ENCODE measurements at regions not wholly inside any gene's neighbourhood (a gene's known extent, or its start where the extent isn't known, plus 50 kb on each side); places are given as distances from the start of the nearest gene placed in this dataset.
"Not testable (repeated sequence)": the region's sequence is repeated elsewhere in the genome, so short reads cannot be mapped to it uniquely, and the experiment has no call there.

GRCh38 chr14:89674240-89674639 lies 257.2 kb upstream of the FOXN3 start:
- Histone ChIP-seq H3K9ac (ENCODE audit: low read length) (no peak overlapping the region), H3K27me3 (ENCODE audit: control insufficient read depth, insufficient read depth, low read length) (no peaks in the 10 kb centered on the region), H3K4me3 (ENCODE audit: low read depth, low read length) (no peak overlapping the region), H3K27ac (ENCODE audit: low read depth, low read length) (no peak overlapping the region), H3K36me3 (ENCODE audit: control insufficient read depth, insufficient read depth, low read length) (no peaks in the 10 kb centered on the region), H3K4me1 (ENCODE audit: control insufficient read depth, insufficient read depth, low read length) (no peaks in the 10 kb centered on the region), H3K9me3 (ENCODE audit: control insufficient read depth, insufficient read depth, low read depth, low read length) (no peaks in the 10 kb centered on the region)

GRCh38 chr14:89673512-89674225 lies 256.6 kb upstream of the FOXN3 start:
- H3K36me3 ChIP-seq (ENCODE audit: control insufficient read depth, insufficient read depth, low read length) = no peaks in the 10 kb centered on the region
- no peak overlapping the region for H3K4me3 ChIP-seq (ENCODE audit: low read depth, low read length)
- H3K4me1 ChIP-seq (ENCODE audit: control insufficient read depth, insufficient read depth, low read length) = no peaks in the 10 kb centered on the region
- H3K9me3 ChIP-seq (ENCODE audit: control insufficient read depth, insufficient read depth, low read depth, low read length) = 0 out of 2 replicates have a peak, but pooled peaks cover 2% of the 10 kb centered on the region
- H3K27ac ChIP-seq (ENCODE audit: low read depth, low read length) = no peak overlapping the region
- no peaks in the 10 kb centered on the region for H3K27me3 ChIP-seq (ENCODE audit: control insufficient read depth, insufficient read depth, low read length)
- no peak overlapping the region for H3K9ac ChIP-seq (ENCODE audit: low read length)

GRCh38 chr14:89672636-89673511 lies 255.8 kb upstream of the FOXN3 start:
- Histone ChIP-seq H3K9ac (ENCODE audit: low read length) (no peak overlapping the region), H3K27ac (ENCODE audit: low read depth, low read length) (no peak overlapping the region), H3K36me3 (ENCODE audit: control insufficient read depth, insufficient read depth, low read length) (no peaks in the 10 kb centered on the region), H3K9me3 (ENCODE audit: control insufficient read depth, insufficient read depth, low read depth, low read length) (0 out of 2 replicates have a peak, but pooled peaks cover 2% of the 10 kb centered on the region), H3K4me3 (ENCODE audit: low read depth, low read length) (no peak overlapping the region), H3K27me3 (ENCODE audit: control insufficient read depth, insufficient read depth, low read length) (no peaks in the 10 kb centered on the region), H3K4me1 (ENCODE audit: control insufficient read depth, insufficient read depth, low read length) (no peaks in the 10 kb centered on the region)

- no peaks in the 10 kb centered on the region for H3K36me3 ChIP-seq (ENCODE audit: control insufficient read depth, insufficient read depth, low read length)
- H3K9me3 ChIP-seq (ENCODE audit: control insufficient read depth, insufficient read depth, low read depth, low read length) = peaks cover 17% of the 10 kb centered on the region
- no peak overlapping the region for H3K27ac ChIP-seq (ENCODE audit: low read depth, low read length)
- H3K4me1 ChIP-seq (ENCODE audit: control insufficient read depth, insufficient read depth, low read length) = no peaks in the 10 kb centered on the region
- H3K9ac ChIP-seq (ENCODE audit: low read length) = no peak overlapping the region
- H3K27me3 ChIP-seq (ENCODE audit: control insufficient read depth, insufficient read depth, low read length) = no peaks in the 10 kb centered on the region
- H3K4me3 ChIP-seq (ENCODE audit: low read depth, low read length) = no peak overlapping the region
Measured at GRCh38 chr14:89669193-89669592, 252.2 kb upstream of the FOXN3 start.

GRCh38 chr14:89667983-89668382 lies 250.9 kb upstream of the FOXN3 start:
- H3K36me3 ChIP-seq (ENCODE audit: control insufficient read depth, insufficient read depth, low read length) = no peaks in the 10 kb centered on the region
- H3K27ac ChIP-seq (ENCODE audit: low read depth, low read length) = no peak overlapping the region
- H3K9ac ChIP-seq (ENCODE audit: low read length) = no peak overlapping the region
- no peaks in the 10 kb centered on the region for H3K27me3 ChIP-seq (ENCODE audit: control insufficient read depth, insufficient read depth, low read length)
- no peaks in the 10 kb centered on the region for H3K4me1 ChIP-seq (ENCODE audit: control insufficient read depth, insufficient read depth, low read length)
- H3K9me3 ChIP-seq (ENCODE audit: control insufficient read depth, insufficient read depth, low read depth, low read length) = peaks cover 17% of the 10 kb centered on the region
- H3K4me3 ChIP-seq (ENCODE audit: low read depth, low read length) = no peak overlapping the region

- peaks cover 17% of the 10 kb centered on the region for H3K9me3 ChIP-seq (ENCODE audit: control insufficient read depth, insufficient read depth, low read depth, low read length)
- not testable (repeated sequence) for H3K4me1 ChIP-seq (ENCODE audit: control insufficient read depth, insufficient read depth, low read length); H3K27me3 ChIP-seq (ENCODE audit: control insufficient read depth, insufficient read depth, low read length); H3K27ac ChIP-seq (ENCODE audit: low read depth, low read length); H3K4me3 ChIP-seq (ENCODE audit: low read depth, low read length); H3K9ac ChIP-seq (ENCODE audit: low read length); H3K36me3 ChIP-seq (ENCODE audit: control insufficient read depth, insufficient read depth, low read length)
Measured at GRCh38 chr14:89665300-89666081, 248.5 kb upstream of the FOXN3 start.

- Histone ChIP-seq H3K36me3 (ENCODE audit: control insufficient read depth, insufficient read depth, low read length) (no peaks in the 10 kb centered on the region), H3K4me1 (ENCODE audit: control insufficient read depth, insufficient read depth, low read length) (no peaks in the 10 kb centered on the region), H3K9me3 (ENCODE audit: control insufficient read depth, insufficient read depth, low read depth, low read length) (peaks cover 24% of the 10 kb centered on the region), H3K9ac (ENCODE audit: low read length) (no peak overlapping the region), H3K27me3 (ENCODE audit: control insufficient read depth, insufficient read depth, low read length) (no peaks in the 10 kb centered on the region), H3K4me3 (ENCODE audit: low read depth, low read length) (no peak overlapping the region), H3K27ac (ENCODE audit: low read depth, low read length) (no peak overlapping the region)
Measured at GRCh38 chr14:89661392-89661791, 244.4 kb upstream of the FOXN3 start.

GRCh38 chr14:89660625-89661233 lies 243.7 kb upstream of the FOXN3 start:
- H3K9ac ChIP-seq (ENCODE audit: low read length); H3K36me3 ChIP-seq (ENCODE audit: control insufficient read depth, insufficient read depth, low read length); H3K27me3 ChIP-seq (ENCODE audit: control insufficient read depth, insufficient read depth, low read length); H3K4me1 ChIP-seq (ENCODE audit: control insufficient read depth, insufficient read depth, low read length); H3K4me3 ChIP-seq (ENCODE audit: low read depth, low read length); H3K27ac ChIP-seq (ENCODE audit: low read depth, low read length): not testable (repeated sequence)
- peaks cover 23% of the 10 kb centered on the region for H3K9me3 ChIP-seq (ENCODE audit: control insufficient read depth, insufficient read depth, low read depth, low read length)

- Histone ChIP-seq H3K36me3 (ENCODE audit: control insufficient read depth, insufficient read depth, low read length) (no peaks in the 10 kb centered on the region), H3K9ac (ENCODE audit: low read length) (no peak overlapping the region), H3K9me3 (ENCODE audit: control insufficient read depth, insufficient read depth, low read depth, low read length) (peaks cover 18% of the 10 kb centered on the region), H3K4me3 (ENCODE audit: low read depth, low read length) (no peak overlapping the region), H3K4me1 (ENCODE audit: control insufficient read depth, insufficient read depth, low read length) (no peaks in the 10 kb centered on the region), H3K27me3 (ENCODE audit: control insufficient read depth, insufficient read depth, low read length) (no peaks in the 10 kb centered on the region), H3K27ac (ENCODE audit: low read depth, low read length) (no peak overlapping the region)
Measured at GRCh38 chr14:89660166-89660565, 243.1 kb upstream of the FOXN3 start.

- Histone ChIP-seq H3K27me3 (ENCODE audit: control insufficient read depth, insufficient read depth, low read length) (no peaks in the 10 kb centered on the region), H3K4me3 (ENCODE audit: low read depth, low read length) (no peak overlapping the region), H3K9ac (ENCODE audit: low read length) (no peak overlapping the region), H3K36me3 (ENCODE audit: control insufficient read depth, insufficient read depth, low read length) (no peaks in the 10 kb centered on the region), H3K27ac (ENCODE audit: low read depth, low read length) (no peak overlapping the region), H3K9me3 (ENCODE audit: control insufficient read depth, insufficient read depth, low read depth, low read length) (peaks cover 12% of the 10 kb centered on the region; the same call in 1 of the 2 replicates), H3K4me1 (ENCODE audit: control insufficient read depth, insufficient read depth, low read length) (no peaks in the 10 kb centered on the region)
Measured at GRCh38 chr14:89658977-89659670, 242.1 kb upstream of the FOXN3 start.

Measured in HUES6 (cell line).